Type B pancreatic cell (in vitro differentiated cells): ENCODE measurements at regions not wholly inside any gene's neighbourhood (a gene's known extent, or its start where the extent isn't known, plus 50 kb on each side); places are given as distances from the start of the nearest gene placed in this dataset.

Experiments used
- DNase-seq: peaks from one replicate; pipeline ENCODE4 v3.0.0; 2021; ENCODE audit warnings: mixed read lengths; ENCODE audit not compliant: unreplicated experiment; ENCODE audit errors: extremely low spot score
- H3K27ac Mint-ChIP-seq: 2 replicates; pipeline ENCODE4 v1.8.0; 2021; ENCODE audit warnings: mild to moderate bottlenecking, mixed read lengths
- H3K27me3 Mint-ChIP-seq: 2 replicates; pipeline ENCODE4 v1.8.0; 2021; ENCODE audit warnings: mixed read lengths
- H3K36me3 Mint-ChIP-seq: 2 replicates; pipeline ENCODE4 v1.8.0; 2021; ENCODE audit warnings: mixed read lengths
- H3K4me1 Mint-ChIP-seq: one replicate; pipeline ENCODE4 v1.8.0; 2021; ENCODE audit warnings: mixed read lengths; ENCODE audit not compliant: unreplicated experiment
- H3K4me3 Mint-ChIP-seq: 2 replicates; pipeline ENCODE4 v1.8.0; 2021; ENCODE audit warnings: mild to moderate bottlenecking, mixed read lengths
- H3K9me3 Mint-ChIP-seq: 2 replicates; pipeline ENCODE4 v1.8.0; 2021; ENCODE audit warnings: mixed read lengths
- CTCF ChIP-seq: fragments of 200-600 bp; sonication (generic); conservative IDR thresholded peaks from 2 replicates; pipeline ENCODE4 v1.5.0; 2021; ENCODE audit warnings: antibody characterized with exemption, mild to moderate bottlenecking

- H3K27ac Mint-ChIP-seq: no peak overlapping the region
- no peaks in the 10 kb centered on the region for H3K9me3 Mint-ChIP-seq
- H3K36me3 Mint-ChIP-seq: no peaks in the 10 kb centered on the region
- peaks cover 30% of the 10 kb centered on the region for H3K4me1 Mint-ChIP-seq
- TF ChIP-seq CTCF: no peak
- H3K27me3 Mint-ChIP-seq: peaks cover 4% of the 10 kb centered on the region
- H3K4me3 Mint-ChIP-seq: no peak overlapping the region
- DNase-seq: no peak
These were observed 89.6 kb upstream of the SMNDC1 start for GRCh38 chr10:110394296-110394695.

- H3K4me1 Mint-ChIP-seq: peaks cover 33% of the 10 kb centered on the region
- peaks cover 4% of the 10 kb centered on the region for H3K27me3 Mint-ChIP-seq
- no peak for TF ChIP-seq CTCF
- no peak for DNase-seq
- no peak overlapping the region for H3K27ac Mint-ChIP-seq
- H3K36me3 Mint-ChIP-seq: no peaks in the 10 kb centered on the region
- H3K9me3 Mint-ChIP-seq: no peaks in the 10 kb centered on the region
- H3K4me3 Mint-ChIP-seq: no peak overlapping the region
These were observed 90.2 kb upstream of the SMNDC1 start for GRCh38 chr10:110394898-110395297.

GRCh38 chr10:110395350-110396283 is 90.9 kb upstream of the SMNDC1 start:
- Mint-ChIP-seq H3K9me3 (no peaks in the 10 kb centered on the region), H3K27ac (peak overlapping the region; percentile 78), H3K4me1 (peaks cover 33% of the 10 kb centered on the region), H3K36me3 (no peaks in the 10 kb centered on the region), H3K4me3 (no peak overlapping the region), H3K27me3 (peaks cover 4% of the 10 kb centered on the region)
- no peak for TF ChIP-seq CTCF
- DNase-seq: no peak

- no peak for TF ChIP-seq CTCF
- DNase-seq: no peak
- H3K36me3 Mint-ChIP-seq: no peaks in the 10 kb centered on the region
- H3K27me3 Mint-ChIP-seq: peaks cover 4% of the 10 kb centered on the region
- H3K4me1 Mint-ChIP-seq: peaks cover 33% of the 10 kb centered on the region
- no peaks in the 10 kb centered on the region for H3K9me3 Mint-ChIP-seq
- H3K27ac Mint-ChIP-seq: peak overlapping the region; percentile 78
- H3K4me3 Mint-ChIP-seq: no peak overlapping the region
These were observed 91.5 kb upstream of the SMNDC1 start for GRCh38 chr10:110396284-110396651.

- no peak for DNase-seq
- no peak overlapping the region for H3K4me3 Mint-ChIP-seq
- no peak for TF ChIP-seq CTCF
- H3K27me3 Mint-ChIP-seq: peaks cover 4% of the 10 kb centered on the region
- no peaks in the 10 kb centered on the region for H3K36me3 Mint-ChIP-seq
- peak overlapping the region; percentile 87 for H3K27ac Mint-ChIP-seq
- no peaks in the 10 kb centered on the region for H3K9me3 Mint-ChIP-seq
- peaks cover 33% of the 10 kb centered on the region for H3K4me1 Mint-ChIP-seq
These were observed 93.1 kb upstream of the SMNDC1 start for GRCh38 chr10:110397856-110398255.
